ENCODE measurements at regions not wholly inside any gene's neighbourhood (a gene's known extent, or its start where the extent isn't known, plus 50 kb on each side); places are given as distances from the start of the nearest gene placed in this dataset.

GRCh38 chr9:100803956-100804355 lies 224.6 kb upstream of the PLPPR1 start:
- TF ChIP-seq CTCF (IDR thresholded peaks at IDR 0.05): no peak
- TF ChIP-seq POLR2A (IDR thresholded peaks at IDR 0.05): no peak
- no peak for TF ChIP-seq EP300 (IDR thresholded peaks at IDR 0.05)
- TF ChIP-seq POLR2AphosphoS5 (IDR thresholded peaks at IDR 0.05): no peak
